Esophagus muscularis mucosa (tissue), 4 donors: ENCODE measurements at regions not wholly inside any gene's neighbourhood (a gene's known extent, or its start where the extent isn't known, plus 50 kb on each side); places are given as distances from the start of the nearest gene placed in this dataset.

ENCODE experiments used
- CTCF ChIP-seq, 3 experiments: fragments of 200-600 bp in 2 of 3; fragments of 450-650 bp in 1 of 3; sonication (generic) in 2 of 3; IDR thresholded peaks; one replicate each; pipeline ENCODE4 v1.5.1; 2017 to 2019; ENCODE audit warnings: antibody characterized with exemption in 3 of 3, mild to moderate bottlenecking in 2 of 3, moderate library complexity in 1 of 3
- EP300 ChIP-seq: sonication (generic); formaldehyde crosslinking; IDR thresholded peaks from one replicate; pipeline ENCODE4 v1.6.1; 2017; ENCODE audit warnings: antibody characterized with exemption
- POLR2A ChIP-seq: fragments of 450-650 bp; IDR thresholded peaks from one replicate; pipeline ENCODE4 v1.6.1; 2017; ENCODE audit warnings: antibody characterized with exemption, moderate library complexity, mild to moderate bottlenecking, low read depth
- POLR2AphosphoS5 ChIP-seq, 2 donors: sonication (generic); formaldehyde crosslinking; IDR thresholded peaks; one replicate each; pipeline ENCODE4 v1.6.1; 2017; ENCODE audit warnings: antibody characterized with exemption in 2 of 2

- no peak for TF ChIP-seq CTCF (IDR thresholded peaks at IDR 0.05)
- no peak for TF ChIP-seq EP300
- TF ChIP-seq POLR2A: no peak
- no peak for TF ChIP-seq POLR2AphosphoS5 (IDR thresholded peaks at IDR 0.05)
Measured at GRCh38 chr17:33596899-33597298, 303.8 kb upstream of the ASIC2 start.
